ENCODE measurements at regions not wholly inside any gene's neighbourhood (a gene's known extent, or its start where the extent isn't known, plus 50 kb on each side); places are given as distances from the start of the nearest gene placed in this dataset.

- no peak for ATAC-seq
- Histone ChIP-seq H3K4me1 (peaks cover 0 to 4% (median 0%) of the 10 kb centered on the region in 12 donors), H3K9me3 (no peaks in the 10 kb centered on the region), H3K27ac (no peak overlapping the region), H3K36me3 (no peaks in the 10 kb centered on the region), H3K4me3 (no peak overlapping the region), H3K27me3 (no peaks in the 10 kb centered on the region)
- 69 to 81% (median 79%) methylated on average over 5 of the region's 5 CpGs for WGBS, 4 donors
- DNase-seq = no peak
- intact Hi-C loops (cut with DNase I) = loop anchor here in 1 of 10 donors (2.0 kb wide), 1 partner anchor 32 kb away; no protein-coding TSS in a partner anchor
- TF ChIP-seq, protein P1, sequence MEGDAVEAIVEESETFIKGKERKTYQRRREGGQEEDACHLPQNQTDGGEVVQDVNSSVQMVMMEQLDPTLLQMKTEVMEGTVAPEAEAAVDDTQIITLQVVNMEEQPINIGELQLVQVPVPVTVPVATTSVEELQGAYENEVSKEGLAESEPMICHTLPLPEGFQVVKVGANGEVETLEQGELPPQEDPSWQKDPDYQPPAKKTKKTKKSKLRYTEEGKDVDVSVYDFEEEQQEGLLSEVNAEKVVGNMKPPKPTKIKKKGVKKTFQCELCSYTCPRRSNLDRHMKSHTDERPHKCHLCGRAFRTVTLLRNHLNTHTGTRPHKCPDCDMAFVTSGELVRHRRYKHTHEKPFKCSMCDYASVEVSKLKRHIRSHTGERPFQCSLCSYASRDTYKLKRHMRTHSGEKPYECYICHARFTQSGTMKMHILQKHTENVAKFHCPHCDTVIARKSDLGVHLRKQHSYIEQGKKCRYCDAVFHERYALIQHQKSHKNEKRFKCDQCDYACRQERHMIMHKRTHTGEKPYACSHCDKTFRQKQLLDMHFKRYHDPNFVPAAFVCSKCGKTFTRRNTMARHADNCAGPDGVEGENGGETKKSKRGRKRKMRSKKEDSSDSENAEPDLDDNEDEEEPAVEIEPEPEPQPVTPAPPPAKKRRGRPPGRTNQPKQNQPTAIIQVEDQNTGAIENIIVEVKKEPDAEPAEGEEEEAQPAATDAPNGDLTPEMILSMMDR (IDR thresholded peaks at IDR 0.05) = no peak
- no peak for TF ChIP-seq POLR2A (IDR thresholded peaks at IDR 0.05)
Measured at GRCh38 chr1:83060651-83061390, 938.1 kb downstream of the TTLL7 start.

GRCh38 chr1:83060221-83060620, 938.7 kb downstream of the TTLL7 start:
- TF ChIP-seq, protein P1 (IDR thresholded peaks at IDR 0.05) = no peak
- no peak for TF ChIP-seq POLR2A (IDR thresholded peaks at IDR 0.05)
- no peaks in the 10 kb centered on the region for H3K27me3 ChIP-seq
- intact Hi-C loops (cut with DNase I) = loop anchor here in 1 of 10 donors (2.0 kb wide), 1 partner anchor 33 kb away; no protein-coding TSS in a partner anchor

DNA sequence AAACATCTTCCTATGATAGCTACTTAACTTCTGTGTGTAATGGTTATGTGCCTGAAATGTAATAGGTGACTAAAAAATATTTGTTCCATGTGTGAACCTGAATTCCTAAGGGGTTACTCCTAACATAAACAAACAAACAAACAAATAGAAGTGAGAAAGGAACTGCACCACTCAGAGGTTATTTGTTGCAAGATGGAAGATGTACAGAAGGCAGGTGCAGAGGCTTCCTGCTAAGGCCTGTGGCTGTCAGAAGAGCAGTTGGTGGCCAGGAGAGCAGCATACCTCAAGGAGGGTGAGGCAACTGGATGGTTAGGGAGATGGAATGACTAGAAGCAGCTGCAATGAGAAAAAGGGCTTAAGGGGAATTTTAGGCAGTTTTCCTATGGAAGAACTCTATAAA, 940.6 kb downstream of the TTLL7 start:
- DNase-seq (no peak), ATAC-seq (no peak)
- intact Hi-C loops (cut with DNase I) = no loop called here
- no peaks in the 10 kb centered on the region for H3K9me3 ChIP-seq
- no peaks in the 10 kb centered on the region for H3K27me3 ChIP-seq
- no peak overlapping the region for H3K4me3 ChIP-seq
- H3K36me3 ChIP-seq = no peaks in the 10 kb centered on the region
- H3K27ac ChIP-seq = no peak overlapping the region
- no peak for TF ChIP-seq POLR2A (IDR thresholded peaks at IDR 0.05)
- TF ChIP-seq, protein P1 (IDR thresholded peaks at IDR 0.05) = no peak
- peaks cover 0 to 4% (median 0%) of the 10 kb centered on the region in 12 donors for H3K4me1 ChIP-seq

More at GRCh38 chr1:83060221-83060620, 938.7 kb downstream of the TTLL7 start:
- ATAC-seq = no peak
- no peak overlapping the region for H3K27ac ChIP-seq
- WGBS, 4 donors = 73 to 88% (median 86%) methylated on average over 4 of the region's 4 CpGs
- H3K36me3 ChIP-seq = no peaks in the 10 kb centered on the region
- DNase-seq = no peak
- no peaks in the 10 kb centered on the region for H3K9me3 ChIP-seq
- no peak overlapping the region for H3K4me3 ChIP-seq
- H3K4me1 ChIP-seq = peaks cover 0 to 4% (median 0%) of the 10 kb centered on the region in 12 donors

- no peak for ATAC-seq
- TF ChIP-seq, protein P1 (IDR thresholded peaks at IDR 0.05) = no peak
- no peak for TF ChIP-seq POLR2A (IDR thresholded peaks at IDR 0.05)
- Histone ChIP-seq H3K4me3 (no peak overlapping the region), H3K9me3 (peaks cover 0 to 13% (median 1%) of the 10 kb centered on the region in 12 donors), H3K27me3 (no peaks in the 10 kb centered on the region), H3K4me1 (peaks cover 0 to 9% (median 0%) of the 10 kb centered on the region in 12 donors), H3K36me3 (no peaks in the 10 kb centered on the region), H3K27ac (no peak overlapping the region)
- intact Hi-C loops (cut with DNase I) = no loop called here
- no peak for DNase-seq
- WGBS, 4 donors = 68 to 84% (median 79%) methylated on average over 2 of the region's 2 CpGs
Measured at GRCh38 chr1:83055391-83056170, 943.4 kb downstream of the TTLL7 start.
